HG03196 (cell line): ENCODE measurements at regions not wholly inside any gene's neighbourhood (a gene's known extent, or its start where the extent isn't known, plus 50 kb on each side); places are given as distances from the start of the nearest gene placed in this dataset.

Experiments
- ATAC-seq: cut with Tn5 transposase; IDR thresholded peaks from one replicate; pipeline ENCODE4 v1.9.1; 2021; ENCODE audit not compliant: unreplicated experiment

DNA sequence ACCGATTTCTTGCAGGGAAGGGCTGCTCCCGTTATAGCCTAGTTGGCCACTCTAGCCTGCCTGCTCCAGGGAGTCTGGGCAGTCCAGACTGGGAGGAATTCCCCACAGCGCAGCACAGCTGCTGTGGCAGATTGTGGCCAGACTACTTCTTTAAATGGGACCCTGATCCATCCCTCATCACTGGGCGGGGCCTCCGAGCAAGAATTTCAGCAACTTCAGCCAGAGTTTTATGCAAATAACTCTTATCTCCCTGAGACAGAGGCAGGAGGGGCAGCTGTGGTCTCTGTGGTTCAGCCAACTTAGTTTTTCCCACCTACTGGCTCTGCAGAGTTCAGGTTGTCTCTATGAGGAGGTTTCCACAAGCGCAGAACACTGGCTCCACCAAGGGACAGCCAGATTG lies 1583.2 kb downstream of the SUCLG1 start:
- no peak for ATAC-seq

DNA sequence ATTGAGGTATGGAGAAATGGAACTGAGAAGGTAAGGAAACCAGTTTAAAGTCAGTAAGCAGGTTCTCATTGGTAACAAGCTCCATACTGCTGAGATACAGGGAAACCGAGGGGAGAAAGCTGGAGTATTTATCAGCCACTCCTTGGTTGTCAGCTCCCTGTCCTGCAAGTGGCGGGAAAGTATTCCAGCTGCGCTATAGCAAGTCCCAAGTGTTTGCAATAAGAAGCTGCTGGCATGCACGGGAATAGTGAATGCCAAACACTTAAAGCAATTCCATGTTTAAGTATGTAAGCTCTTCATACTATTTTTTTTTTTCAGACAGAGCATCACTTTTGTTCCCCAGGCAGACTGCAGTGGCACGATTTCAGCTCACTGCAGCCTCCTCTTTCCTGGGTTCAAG lies 1601.1 kb downstream of the SUCLG1 start:
- no peak for ATAC-seq

DNA sequence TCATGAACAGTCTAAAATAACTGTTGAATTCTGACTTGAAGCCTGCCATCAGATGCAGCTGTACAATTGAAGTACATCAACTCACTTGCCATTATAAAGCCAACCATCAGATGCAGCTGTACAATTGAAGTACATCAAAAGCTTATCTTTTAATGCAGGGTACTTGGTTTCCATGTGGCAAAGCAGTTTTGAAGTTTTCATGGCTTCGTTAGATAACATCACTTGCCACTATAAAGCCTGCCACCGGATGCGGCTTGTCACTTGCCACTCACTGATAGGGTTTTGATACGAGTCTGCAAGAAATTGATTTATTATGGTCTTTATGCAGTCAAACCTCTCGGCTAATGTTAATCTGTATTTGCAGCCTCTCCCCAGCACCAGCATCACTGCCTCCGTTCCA lies 1605.8 kb downstream of the SUCLG1 start:
- ATAC-seq = no peak

DNA sequence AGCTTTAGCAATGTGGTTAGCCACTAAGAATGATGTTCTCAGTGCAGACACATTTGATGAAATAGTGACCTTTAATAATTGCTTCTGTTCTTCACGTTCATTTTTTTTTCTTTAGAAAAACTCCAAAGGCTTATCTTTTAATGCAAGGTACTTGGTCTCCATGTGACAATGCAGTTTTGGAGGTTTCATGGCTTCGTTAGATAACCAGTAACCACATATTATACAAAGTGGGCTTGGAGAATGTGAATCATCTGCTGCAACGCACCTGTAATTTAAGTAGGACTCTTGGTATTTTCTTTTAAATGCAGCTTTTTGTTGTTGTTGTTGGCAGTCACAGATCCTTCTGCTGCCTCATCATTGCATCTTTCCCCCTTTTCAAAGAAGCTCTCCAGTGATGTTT lies 1606.3 kb downstream of the SUCLG1 start:
- no peak for ATAC-seq

DNA sequence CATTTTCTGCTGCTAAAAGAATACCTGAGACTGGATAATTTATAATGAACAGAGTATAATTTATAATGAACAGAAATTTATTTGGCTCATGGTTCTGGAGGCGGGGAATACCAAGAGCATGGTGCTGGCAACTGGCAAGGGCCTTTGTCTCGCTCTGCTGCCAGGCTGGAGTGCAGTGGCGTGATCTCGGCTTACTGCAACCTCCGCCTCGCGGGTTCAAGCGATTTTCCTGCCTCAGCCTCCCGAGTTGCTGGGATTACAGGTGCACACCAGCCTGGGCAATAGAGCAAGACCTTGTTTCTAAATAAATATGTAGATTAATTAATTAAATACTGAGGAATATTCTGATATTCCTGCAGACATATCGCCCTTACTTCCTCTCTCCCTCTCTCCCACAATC lies 1610.8 kb downstream of the SUCLG1 start:
- no peak for ATAC-seq

DNA sequence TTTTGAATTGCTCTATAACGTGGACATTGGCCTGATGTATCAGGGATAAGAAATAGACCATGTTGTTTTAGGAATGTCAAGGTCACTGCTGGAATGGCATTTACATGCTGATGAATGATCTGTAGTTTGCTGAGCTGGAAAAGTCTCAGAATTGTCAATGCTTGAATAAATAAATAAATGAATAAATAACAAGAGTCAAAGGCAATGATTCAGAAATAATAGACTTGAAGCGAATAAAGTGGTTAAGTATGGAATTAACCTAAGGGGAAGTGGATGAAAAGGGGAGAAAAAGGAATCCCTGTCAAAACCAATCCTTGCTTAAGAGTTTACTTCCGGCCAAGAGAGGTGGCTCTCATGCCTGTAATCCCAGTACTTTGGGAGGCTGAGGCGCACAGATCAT lies 1620.0 kb downstream of the SUCLG1 start:
- ATAC-seq = no peak

DNA sequence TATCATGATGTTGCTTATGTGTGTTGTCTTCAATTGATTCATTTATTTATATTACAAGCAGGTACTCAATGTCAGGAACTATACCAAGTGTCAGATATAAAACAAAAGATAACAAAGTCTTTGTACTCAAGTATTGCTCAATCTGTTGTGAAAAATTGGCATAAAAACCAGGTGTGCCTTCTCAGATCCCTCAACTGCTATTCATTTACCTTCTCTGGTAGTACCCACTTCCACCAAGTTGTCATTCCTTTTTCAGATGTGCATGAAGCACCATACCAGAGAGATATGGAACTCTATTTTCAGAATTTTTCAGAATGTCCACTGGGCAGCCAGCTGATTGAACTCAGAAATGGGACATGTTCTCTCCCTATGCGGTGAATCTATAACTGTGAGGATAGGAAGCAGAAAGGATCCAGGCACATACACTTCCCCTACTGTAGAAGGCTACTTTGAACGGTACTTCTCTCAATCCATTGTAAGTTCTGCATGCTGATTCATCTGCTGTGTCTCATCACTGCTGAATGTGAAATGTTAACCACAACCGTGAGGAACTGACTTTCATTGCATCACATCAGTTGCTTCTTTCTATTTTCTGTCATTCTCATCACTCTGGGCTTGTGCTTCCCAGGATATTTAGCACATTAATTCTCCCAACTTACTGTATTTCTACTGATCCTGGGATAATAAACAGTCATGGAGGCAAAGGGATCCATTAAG lies 1621.3 kb downstream of the SUCLG1 start:
- ATAC-seq = no peak

DNA sequence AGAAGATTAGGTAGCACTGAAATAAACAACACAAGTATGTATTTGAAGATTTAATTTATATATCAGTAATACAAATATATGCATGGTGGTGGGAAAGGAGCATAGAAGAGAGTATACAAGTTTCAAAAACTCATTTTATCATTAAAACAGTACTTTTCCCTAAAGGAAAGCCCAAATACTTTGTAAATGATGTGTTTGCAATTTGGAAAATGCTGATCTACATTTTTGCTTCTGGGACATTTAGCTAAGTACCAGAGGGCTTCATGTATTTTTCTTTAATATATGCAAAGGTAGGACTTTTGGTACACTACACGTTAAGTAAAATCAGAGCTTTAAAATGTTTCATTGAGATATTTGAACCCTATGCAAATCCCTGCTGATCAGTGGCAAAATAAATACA lies 1624.2 kb downstream of the SUCLG1 start:
- ATAC-seq = no peak

DNA sequence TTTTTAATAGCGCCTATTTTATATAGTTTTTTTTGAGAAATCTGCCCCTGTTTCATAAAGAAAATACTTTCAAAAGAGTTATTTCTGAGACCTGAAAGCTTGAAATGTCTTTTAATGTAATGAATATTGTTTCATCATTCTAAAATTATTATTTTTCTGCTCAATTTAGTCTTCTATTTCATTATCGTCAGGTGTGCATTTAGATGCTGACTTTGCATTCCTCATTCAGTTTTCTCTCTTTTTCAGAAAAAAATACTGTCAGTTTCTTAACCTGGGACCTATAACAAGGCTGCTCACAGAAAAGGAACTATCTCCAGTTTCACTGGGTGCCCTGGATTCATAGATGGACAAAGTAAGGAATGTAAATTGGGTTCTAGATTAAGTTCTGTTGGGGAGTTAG lies 1631.7 kb downstream of the SUCLG1 start:
- no peak for ATAC-seq

DNA sequence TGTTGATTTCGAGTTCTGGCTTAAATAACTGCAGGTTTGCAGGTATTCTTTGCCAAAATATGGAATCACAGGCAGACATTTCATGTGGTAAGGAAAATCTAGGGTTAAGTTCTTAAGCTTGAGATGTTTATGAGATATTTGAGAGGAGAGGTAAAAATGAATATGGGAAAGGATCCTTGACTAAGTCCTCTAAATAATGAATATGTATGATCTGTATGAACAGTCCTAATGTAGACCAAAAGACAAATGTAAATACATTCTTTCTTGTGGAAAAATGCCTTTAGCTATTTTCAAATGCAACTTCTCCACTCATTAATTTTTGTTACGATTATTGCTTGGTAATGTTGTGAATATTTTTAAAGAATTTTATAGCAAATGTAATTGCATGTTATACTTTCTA lies 1632.6 kb downstream of the SUCLG1 start:
- no peak for ATAC-seq

DNA sequence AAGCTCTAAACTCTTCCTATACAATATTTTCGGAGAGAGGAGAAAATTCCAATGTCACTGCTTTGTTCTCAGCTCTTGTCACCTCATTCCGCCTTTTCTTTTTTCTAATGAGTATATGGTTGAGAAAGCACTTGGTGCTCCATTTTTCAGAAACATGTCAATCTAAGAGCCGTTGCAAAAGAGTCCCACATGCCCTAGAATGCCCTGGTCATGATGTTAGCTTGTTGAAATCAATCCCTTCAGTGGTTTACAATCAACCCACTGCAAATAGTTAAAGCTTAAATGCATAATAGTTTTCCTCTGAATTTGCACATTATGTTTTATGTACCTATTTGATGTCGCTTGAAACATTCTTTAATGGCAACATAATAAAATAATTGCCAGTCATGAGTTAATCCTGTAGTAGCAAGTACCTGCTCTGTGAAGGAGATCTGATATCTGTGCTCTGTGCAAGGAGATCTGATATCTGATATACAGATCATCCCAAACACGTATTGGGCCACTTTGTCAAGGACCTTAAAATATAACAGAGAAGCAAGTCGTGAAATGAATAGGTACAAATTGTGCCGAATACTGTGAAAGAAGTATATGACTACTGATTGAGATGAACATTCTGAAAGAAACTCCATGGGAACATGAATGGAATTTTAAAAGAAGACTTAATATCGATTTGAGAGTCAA lies 1633.5 kb downstream of the SUCLG1 start:
- ATAC-seq = no peak

DNA sequence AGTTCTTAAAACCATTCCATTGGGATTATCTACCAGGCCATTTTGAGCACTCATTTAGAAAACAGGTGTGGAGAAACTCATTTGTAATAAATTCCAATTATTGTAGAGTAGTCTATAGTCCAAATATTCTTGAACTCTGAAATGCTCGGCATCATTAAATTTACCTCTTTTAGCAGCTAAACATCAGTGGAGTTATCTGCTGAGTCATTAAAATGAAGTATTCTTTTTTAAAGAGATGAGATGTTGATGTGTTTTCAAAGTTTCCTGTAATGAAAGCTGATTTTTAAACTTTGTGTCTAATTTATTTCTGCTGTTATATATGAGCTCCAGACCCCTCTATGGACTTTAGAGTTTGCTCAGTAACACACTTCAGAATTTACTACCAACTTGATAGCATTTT lies 1635.2 kb downstream of the SUCLG1 start:
- no peak for ATAC-seq

DNA sequence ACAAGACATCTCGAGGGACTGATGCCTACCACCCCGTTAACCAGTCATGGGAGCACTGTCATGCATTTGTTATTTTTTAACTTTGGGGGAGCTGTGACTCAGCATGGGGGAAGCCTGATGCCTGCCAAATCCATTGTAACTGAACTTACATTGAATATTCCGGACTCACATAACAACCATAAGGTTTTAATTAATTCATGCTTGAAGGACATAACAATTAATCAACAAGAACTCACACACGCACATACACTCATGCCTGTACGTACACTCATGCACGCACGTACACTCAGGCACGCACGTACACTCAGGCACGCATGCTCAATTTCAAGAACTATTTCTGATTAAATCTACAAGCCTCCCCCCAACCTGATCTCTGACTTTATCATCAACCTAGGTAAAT lies 1639.1 kb downstream of the SUCLG1 start:
- no peak for ATAC-seq

DNA sequence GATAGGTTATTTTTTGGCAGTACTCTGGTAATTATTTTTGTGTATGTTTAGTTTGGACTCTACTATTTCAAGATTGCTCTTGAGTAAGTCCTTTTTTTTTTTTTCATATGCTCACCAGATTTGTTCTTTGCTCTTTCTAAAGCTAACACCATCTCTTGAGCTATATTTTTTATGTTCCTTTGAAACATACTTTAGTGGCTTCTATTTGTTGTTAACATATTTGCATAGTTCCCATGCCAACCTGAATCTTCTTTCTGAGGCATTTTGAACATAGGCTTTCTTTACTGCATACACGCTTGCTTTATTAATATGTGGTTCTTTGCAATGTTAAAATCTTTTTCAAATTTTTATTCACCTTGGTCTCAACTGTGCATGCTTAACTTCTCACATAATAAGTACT lies 1644.9 kb downstream of the SUCLG1 start:
- no peak for ATAC-seq

DNA sequence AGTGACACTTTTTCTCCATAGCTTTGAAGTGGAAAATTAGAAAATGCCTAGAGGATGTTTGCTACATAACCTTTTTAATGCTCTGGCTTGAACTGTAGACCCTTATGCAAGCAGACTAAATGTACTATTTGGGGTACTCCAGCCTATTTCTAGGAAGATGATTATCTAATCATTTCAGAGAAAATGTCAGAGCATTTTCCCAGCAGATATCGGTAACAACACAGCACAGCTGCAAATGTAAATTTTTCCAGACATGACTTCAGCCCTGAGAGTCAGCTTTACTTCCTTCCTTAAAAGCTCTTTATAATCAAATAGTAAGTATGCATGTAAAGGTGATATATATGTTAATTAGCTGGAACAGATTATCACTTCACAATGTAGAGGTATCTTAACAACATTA lies 1647.1 kb downstream of the SUCLG1 start:
- ATAC-seq = no peak

DNA sequence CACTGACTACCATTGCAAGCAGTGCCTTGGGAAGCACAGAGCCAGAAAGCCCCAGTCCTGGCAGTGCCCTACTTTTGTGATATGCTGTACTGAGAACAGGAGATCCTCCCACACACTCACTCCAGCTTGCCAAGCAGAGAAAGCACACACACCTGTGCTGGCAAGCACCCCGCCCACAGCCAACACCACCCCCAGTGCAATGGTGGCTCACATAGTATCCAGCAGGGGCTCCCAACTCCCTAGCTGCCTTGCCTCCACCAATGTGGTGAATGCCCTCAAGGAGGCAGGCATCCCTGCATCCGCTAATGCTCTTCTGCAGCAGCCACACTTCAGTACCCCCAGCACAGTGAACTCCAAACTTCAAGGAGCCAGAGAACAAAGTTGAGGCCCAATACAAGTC lies 1655.8 kb downstream of the SUCLG1 start:
- ATAC-seq = no peak

DNA sequence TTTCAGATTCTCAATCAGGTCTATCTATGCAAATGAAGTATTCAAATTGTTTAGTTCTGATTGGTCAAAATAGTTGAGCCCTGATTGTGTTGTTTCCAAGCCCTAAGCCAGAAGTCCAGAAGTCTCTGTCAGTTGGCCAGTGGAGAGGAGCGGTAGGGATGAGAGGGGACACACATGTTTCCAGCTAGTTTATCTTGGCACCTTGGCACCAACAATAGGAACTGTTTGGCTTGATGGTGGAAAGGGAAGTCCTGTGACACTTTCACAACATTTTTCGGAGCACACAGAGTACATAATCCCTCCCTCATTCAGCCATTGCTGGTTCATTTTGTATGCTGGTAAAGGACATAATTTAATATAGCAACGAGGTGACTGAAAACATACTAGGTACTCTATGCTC lies 1661.6 kb downstream of the SUCLG1 start:
- ATAC-seq = no peak

DNA sequence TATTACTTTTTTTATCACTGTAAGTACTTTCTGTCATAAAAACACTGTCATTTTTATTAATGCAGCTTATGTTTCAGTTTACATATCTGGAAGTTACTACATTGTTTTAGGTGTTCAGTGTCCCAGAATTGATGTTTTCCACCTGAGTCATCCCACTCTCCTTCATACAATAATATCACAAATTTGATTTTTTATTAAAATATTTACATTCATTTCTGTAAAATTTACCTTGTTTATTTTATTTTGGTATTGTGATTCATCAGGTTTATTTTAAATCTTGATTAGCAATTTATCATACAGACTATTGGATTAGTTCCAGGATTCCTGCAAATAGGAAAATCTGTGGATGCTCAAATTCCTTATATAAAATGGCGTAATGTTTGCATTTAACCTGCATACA lies 1662.9 kb downstream of the SUCLG1 start:
- ATAC-seq = no peak

DNA sequence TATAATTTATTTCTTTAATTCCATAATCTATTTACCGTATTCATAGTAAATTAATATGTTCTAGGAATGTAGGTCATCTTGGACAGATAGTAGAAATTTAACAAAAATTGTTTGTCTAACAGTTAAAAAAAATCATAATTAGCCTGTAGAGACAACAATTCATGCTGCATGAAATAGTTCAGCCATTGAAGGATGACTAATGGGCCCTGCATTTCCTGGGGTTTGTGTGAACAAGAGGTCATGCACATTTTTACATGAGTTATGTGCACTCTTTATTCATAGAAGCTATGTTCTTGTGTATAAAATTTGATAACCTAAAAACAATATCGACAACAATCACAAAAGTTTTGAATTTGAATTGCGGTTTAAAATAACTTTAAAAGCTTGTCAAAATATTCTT lies 1663.6 kb downstream of the SUCLG1 start:
- no peak for ATAC-seq

DNA sequence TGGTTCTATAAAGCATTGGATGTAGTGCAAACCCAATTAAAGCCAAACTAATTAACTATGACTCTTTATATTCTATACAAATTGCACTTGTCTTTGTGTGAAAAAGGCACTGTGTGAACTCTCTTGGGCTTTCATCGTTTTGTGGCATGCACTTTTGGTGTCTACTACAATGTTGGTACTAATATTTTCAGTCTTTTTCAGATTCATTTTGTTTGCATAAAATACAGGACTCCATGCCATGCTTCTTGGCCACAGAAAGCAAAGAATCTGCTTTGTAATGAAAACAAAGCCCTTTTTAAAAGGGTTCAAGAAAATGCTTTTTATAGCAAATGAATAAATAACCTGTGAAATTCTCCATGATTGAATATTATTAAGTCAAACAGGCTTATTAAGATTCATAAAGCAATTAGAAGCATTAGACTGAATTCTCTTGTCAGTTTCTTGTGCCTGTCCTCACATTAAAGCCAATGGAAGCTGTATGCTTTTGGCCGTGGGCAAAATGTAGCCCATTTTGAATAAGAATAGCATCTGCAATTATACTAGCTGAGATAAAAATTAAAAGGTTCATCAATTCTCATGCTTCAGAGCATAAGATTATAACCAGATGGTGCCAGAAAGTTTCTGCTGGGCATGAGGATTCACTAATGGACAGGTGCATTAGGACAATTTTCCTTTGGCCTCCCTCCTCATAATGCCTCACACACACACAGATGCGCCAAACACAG lies 1665.2 kb downstream of the SUCLG1 start:
- no peak for ATAC-seq

DNA sequence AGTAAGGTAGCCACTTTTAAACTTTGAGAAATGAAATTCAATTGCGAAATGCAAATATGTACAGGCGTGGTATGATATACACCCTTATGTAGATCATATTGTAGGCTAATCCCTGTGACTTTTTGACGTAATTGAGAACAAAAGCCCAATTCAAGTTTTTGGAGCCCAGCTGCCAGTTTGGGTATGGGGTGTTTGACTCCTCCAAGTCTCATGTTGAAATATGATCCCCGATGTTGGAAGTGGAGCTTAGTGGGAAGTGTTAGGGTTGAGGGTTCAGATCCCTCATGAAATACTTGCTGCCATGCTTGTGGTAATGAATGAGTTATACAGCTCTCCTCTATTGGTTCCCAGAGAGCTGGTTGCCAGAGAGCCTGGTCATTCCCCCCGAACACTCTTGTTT lies 1666.8 kb downstream of the SUCLG1 start:
- no peak for ATAC-seq
